Stimulated activated CD8-positive, alpha-beta memory T cell treated with anti-CD3 and anti-CD28 coated beads, Interleukin-2, amount 100 ng/mL, for 48 hours (primary cell): ENCODE measurements at regions not wholly inside any gene's neighbourhood (a gene's known extent, or its start where the extent isn't known, plus 50 kb on each side); places are given as distances from the start of the nearest gene placed in this dataset.
A peak's percentile ranks its signal among the peaks of the same experiment; 100 is the strongest.
"Not testable (repeated sequence)": the region's sequence is repeated elsewhere in the genome, so short reads cannot be mapped to it uniquely, and the experiment has no call there.

Source experiments
- DNase-seq, 2 donors: peaks; one replicate each; pipeline ENCODE4 v3.0.0-alpha.2; 2020; ENCODE audit warnings: low read depth in 2 of 2

DNA sequence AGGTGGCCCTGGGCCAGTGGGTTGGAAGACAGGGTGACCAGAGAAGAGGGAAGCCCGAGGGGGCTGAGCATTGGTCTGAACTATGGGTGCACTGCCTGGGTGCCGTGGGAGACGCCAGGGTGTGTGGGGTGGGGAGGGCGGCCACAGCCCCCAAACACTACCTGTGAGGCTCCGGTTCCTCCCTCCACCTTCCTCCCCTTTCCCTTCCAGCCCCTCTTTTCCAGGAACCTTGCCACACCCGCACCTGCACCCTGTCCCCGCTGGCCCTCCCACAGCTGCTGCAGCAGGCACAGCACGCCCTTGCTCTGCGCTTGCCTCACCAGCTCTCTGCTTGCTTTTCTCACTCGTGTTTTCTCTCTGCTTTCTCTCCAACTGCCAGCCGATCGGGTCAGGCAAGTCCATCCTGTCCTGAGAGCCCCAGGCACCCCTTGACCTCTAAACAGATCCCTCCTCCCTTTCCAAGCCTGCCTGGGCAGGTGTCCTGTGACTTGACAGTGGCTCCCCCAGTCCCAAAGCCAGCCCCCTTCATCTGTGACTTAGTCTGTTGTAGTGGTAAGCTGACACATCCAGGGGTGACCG lies 193.7 kb downstream of the MSX2 start:
- DNase-seq: no peak

GRCh38 chr5:174917435-174917834 lies 193.1 kb downstream of the MSX2 start:
- DNase-seq: not testable (repeated sequence)

GRCh38 chr5:174916924-174917323 lies 192.5 kb downstream of the MSX2 start:
- DNase-seq: not testable (repeated sequence)

- DNase-seq: no peak
Observed at GRCh38 chr5:174916227-174916626, 191.8 kb downstream of the MSX2 start.

DNA sequence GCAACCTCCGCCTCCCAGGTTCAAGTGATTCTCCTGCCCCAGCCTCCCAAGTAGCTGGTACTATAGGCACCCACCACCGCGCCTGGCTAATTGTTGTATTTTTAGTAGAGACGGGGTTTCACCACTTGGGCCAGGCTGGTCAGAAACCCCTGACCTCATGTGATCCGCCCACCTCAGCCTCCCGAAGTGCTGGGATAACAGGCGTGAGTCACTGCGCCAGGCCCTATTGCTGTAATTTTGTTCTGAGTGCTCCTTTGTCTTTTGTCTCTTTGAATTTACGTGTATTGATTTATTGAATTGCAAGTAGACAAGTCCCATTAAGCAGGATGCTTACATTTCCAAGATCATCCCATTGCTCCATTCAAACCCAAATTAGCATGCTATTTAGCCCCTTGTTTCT lies 186.7 kb downstream of the MSX2 start:
- no peak for DNase-seq

DNA sequence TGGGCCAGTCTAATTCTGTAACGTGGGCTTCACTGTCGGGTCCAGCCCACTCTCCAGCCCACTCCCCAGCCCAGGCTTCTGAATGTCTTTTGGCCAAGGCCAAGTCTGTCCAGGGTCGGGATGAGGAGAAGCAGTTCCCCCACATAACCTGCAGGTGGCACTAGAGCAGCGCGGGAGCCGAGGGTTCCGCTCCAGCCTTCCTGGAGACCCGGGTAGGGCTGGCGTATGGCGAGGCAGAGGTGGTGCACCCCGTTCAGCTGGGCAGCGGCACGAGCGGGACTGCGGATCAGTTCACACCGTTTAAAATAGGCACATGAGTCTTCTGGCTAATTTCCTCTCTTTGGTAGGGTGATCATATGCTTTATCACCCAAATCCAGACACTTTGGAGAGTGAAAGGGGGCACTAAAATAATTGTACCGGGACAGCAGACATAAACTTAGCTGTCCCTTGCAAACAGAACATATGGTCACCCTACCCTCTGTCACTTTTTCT lies 185.9 kb downstream of the MSX2 start:
- peak; percentile 27 to 43 for DNase-seq

- no peak for DNase-seq
Observed at GRCh38 chr5:174903172-174903732, 178.9 kb downstream of the MSX2 start.

DNA sequence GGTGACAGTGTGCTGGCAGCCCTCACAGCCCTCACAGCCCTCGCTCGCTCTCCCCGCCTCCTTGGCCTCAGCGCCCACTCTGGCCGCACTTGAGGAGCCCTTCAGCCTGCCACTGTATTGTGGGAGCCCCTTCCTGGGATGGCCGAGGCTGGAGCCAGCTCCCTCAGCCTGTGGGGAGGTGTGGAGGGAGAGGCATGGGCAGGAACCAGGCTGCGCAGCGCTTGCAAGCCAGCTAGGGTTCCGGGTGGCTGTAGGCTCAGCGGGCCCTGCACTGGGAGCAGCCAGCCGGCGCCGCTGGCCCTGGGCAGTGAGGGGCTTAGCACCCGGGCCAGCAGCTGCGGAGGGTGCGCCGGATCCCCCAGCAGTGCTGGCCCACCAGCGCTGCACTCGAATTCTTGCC lies 177.0 kb downstream of the MSX2 start:
- no peak for DNase-seq

- no peak for DNase-seq
Observed at GRCh38 chr5:174900240-174900865, 176.0 kb downstream of the MSX2 start.

DNA sequence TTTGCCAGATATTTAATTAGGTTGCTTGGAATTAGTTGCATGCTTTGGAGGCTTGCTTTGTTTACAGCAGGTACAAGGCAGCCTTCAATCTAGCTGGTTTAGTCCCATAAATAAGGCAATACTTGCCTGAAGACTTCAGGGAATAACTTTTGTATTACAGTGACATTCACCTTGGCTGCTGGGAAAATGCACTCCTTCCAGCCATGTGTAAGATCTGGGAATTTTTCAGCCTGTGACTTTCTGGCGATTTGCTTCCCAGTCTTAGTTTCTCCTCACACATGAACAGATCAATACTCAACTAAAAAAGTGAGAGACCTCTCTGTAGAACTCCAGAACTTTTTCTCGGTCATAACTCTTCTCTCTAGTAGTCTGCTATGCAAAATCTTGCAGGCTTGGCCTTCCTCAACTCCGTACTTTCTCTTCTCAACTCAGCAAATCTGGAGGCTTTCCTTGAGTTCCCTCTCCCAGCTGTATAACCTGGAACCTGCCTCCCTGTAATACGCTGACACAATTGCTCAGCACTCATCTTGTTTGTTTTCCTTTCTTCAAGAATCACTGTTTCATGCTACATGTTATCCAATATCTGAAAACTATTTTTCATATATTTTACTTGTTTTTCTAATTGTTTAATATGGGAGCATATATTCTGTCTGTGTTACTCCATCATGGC lies 173.0 kb downstream of the MSX2 start:
- DNase-seq: no peak

DNA sequence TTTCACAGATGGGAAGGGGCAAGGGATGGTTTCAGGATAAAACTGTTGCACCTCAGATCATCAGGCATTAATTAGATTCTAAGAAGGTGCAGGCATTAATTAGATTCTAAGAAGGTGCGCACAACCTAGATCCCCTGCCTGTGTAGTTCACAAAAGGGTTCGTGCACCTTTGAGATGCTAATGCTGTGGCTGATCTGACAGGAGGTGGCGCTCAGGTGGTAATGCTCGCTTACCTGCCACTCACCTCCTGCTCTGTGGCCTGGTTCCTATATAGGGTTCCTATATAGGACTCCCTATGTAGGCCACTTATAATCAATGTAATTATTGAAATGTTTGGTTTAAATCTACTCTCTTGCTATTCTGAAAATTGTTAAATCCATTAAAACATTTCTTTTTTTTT lies 171.0 kb downstream of the MSX2 start:
- DNase-seq: no peak

DNA sequence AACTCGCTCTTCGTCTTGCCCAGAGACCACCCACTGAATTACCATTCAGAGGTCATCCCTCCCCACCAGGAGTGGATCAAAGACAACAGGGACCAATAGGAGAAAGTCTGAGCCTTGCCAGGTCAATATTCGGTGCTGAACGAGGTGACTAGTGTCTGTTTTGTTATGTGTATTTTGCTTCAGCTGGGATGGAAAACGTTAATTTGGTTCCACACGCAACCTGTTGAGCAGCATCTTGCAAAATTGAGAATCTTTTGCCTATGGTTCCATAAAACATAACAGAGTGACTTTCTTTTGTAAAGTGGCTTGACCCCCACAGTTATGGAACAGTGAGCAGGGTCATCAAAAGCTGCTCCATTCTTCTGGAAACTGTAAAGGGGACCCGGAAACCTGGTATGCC lies 168.4 kb downstream of the MSX2 start:
- no peak for DNase-seq

DNA sequence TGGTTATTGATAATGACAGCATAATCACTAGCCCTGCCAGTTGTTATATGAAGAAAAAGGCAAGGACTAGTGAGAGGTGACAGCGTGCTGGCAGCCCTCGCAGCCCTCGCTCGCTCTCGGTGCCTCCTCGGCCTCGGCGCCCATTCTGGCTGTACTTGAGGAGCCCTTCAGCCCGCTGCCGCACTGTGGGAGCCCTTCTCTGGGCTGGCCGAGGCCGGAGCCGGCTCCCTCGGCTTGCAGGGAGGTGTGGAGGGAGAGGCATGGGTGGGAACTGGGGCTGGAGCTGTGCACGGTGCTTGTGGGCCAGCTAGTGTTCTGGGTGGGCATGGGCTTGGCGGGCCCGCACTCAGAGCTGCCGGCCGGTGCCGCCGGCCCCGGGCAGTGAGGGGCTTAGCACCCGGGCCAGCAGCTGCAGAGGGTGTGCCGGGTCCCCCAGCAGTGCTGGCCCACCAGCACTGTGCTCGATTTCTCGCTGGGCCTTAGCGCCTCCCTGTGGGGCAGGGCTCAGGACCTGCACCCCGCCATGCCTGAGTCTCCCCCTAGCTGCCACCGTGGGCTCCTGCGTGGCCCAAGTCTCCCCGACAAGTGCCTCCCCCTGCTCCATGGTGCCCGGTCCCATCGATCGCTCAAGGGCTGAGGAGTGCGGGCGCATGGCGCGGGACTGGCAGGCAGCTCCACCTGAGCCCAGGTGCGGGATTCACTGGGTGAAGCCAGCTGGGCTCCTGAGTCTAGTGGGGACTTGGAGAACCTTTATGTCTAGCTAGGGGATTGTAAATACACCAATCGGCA lies 156.2 kb downstream of the MSX2 start:
- DNase-seq: not testable (repeated sequence)

DNA sequence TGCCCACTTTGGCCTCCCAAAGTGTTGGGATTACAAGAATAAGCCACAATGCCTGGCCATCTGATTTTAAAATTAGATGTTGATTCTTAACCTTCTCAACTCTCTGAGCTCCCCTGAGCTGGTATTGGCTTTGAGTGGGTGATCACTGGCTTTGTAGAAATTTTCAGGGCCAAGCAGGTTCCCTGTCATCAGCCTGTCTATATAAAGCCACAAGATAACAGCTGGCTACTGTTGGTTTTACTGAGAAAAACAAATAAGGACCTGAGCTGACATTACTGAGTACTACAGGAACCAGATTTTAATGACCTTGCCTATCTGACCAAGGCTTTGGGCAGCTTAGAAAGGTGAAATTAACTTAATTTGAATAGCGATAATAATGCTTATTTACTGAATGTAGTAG lies 153.6 kb downstream of the MSX2 start:
- no peak for DNase-seq

- DNase-seq: no peak
Observed at GRCh38 chr5:174872271-174872670, 147.9 kb downstream of the MSX2 start.

DNA sequence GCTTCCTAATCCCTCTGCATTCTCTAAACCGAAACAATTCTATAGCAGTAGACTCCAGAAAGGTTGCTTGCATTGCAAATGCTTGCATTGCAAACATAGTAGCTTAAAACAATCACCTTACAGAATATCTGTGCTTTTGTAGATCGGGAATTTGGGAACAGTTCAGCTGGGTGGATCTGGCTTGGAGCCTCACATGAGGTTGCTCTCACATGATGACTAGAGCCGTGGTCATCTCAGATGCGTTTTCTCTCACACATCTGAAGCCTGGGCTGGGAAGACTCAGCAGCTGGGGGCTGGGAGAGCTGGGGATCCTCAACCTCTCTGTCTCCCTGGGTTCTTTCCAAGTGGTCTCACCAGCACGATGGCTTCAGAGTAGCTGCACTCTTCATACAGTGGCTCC lies 127.8 kb downstream of the MSX2 start:
- no peak for DNase-seq

DNA sequence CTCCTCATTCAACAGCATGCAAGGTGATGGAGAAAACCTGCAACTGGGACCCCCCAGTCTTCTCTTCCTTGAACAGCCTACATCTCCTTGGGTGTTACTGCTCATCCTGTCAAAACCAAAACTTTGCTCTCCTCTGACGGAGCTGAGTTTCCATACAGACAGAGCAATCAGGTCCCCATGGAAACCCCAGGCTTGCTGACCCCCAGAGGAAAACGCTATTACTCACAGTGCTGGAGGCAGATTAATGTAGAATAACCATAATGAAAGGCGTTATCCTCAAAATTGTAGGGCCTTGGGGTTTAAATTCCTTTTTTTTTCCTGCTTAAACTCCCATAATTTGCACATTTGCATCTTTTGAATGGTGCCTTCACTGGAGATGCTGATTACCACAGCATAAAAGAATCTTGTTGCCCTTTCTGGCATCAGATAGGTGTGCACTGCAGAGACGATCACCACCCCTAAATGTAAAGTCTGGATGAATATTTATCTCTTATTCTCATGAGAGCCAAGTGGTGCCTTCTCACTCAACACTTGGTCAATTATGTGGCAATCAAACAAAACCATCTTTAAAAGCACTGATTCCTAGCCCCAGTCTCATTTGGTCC lies 126.3 kb downstream of the MSX2 start:
- no peak for DNase-seq

DNA sequence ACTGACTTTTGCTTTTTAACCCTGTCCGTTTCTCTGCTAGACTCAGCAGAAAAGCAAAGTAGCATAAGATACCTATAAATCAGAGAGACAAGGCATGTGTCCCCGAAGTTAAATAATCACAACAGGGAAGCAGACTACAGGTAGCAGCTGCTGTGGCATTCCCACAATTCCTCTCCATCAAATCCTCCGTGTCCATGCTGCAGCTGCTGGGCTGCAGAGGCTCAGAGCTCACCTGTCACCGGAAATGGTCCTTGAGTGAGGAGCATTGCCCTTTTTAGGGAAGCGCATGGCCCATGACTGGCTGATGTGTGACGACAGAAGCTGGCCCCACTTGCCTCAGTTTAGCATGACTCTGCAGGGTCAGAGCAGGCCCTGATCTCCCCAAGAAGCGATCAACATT lies 125.0 kb downstream of the MSX2 start:
- DNase-seq: no peak

GRCh38 chr5:174844971-174845370 lies 120.6 kb downstream of the MSX2 start:
- DNase-seq: no peak

- DNase-seq: no peak
Observed at GRCh38 chr5:174843263-174844250, 119.2 kb downstream of the MSX2 start.
